ENCODE measurements at regions not wholly inside any gene's neighbourhood (a gene's known extent, or its start where the extent isn't known, plus 50 kb on each side); places are given as distances from the start of the nearest gene placed in this dataset.

GRCh38 chr4:181265370-181265769, 977.8 kb upstream of the TENM3 start:
- no peak for TF ChIP-seq CTCF (IDR thresholded peaks at IDR 0.05 in 4 of 5, conservative IDR thresholded peaks at IDR 0.05 in 1 of 5)
- no peak for TF ChIP-seq POLR2A (IDR thresholded peaks at IDR 0.05)

Data from gastrocnemius medialis (tissue), 4 donors.